ENCODE measurements at regions not wholly inside any gene's neighbourhood (a gene's known extent, or its start where the extent isn't known, plus 50 kb on each side); places are given as distances from the start of the nearest gene placed in this dataset.

DNA sequence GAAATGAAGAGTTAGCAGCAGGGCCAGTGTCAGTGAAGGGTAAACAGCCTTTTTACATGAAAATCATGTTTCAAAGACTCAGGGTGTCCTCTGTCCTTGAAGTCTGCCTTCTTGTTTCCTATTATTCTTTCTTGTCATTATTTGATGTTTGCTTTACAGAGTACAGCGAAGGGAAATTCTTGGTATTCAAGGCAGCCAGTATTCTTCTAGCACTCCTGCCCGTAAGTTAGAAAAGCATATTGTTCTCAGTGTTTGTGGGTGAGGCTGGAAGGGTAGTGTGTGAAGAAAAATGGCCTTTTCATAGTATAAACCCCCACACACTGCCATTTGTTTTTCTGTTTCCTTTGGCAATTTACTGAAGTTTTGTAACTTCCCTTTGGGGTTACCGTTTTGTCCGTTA lies 217.3 kb upstream of the NAV3 start:
- TF ChIP-seq EZH2 (IDR thresholded peaks at IDR 0.05; ENCODE audit: low read depth) = no peak
- TF ChIP-seq, protein P1, sequence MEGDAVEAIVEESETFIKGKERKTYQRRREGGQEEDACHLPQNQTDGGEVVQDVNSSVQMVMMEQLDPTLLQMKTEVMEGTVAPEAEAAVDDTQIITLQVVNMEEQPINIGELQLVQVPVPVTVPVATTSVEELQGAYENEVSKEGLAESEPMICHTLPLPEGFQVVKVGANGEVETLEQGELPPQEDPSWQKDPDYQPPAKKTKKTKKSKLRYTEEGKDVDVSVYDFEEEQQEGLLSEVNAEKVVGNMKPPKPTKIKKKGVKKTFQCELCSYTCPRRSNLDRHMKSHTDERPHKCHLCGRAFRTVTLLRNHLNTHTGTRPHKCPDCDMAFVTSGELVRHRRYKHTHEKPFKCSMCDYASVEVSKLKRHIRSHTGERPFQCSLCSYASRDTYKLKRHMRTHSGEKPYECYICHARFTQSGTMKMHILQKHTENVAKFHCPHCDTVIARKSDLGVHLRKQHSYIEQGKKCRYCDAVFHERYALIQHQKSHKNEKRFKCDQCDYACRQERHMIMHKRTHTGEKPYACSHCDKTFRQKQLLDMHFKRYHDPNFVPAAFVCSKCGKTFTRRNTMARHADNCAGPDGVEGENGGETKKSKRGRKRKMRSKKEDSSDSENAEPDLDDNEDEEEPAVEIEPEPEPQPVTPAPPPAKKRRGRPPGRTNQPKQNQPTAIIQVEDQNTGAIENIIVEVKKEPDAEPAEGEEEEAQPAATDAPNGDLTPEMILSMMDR (conservative IDR thresholded peaks at IDR 0.05) = no peak
